ENCODE measurements at regions not wholly inside any gene's neighbourhood (a gene's known extent, or its start where the extent isn't known, plus 50 kb on each side); places are given as distances from the start of the nearest gene placed in this dataset.

GRCh38 chr4:11592276-11592675 lies 163.6 kb upstream of the HS3ST1 start:
- Histone ChIP-seq H3K9me3 (replicated peaks; ENCODE audit: control insufficient read depth, insufficient read depth, low read depth, low read length) (no peaks in the 10 kb centered on the region), H3K4me2 (ENCODE audit: insufficient read depth, low read length) (no peak overlapping the region), H3K4me3 (no peak overlapping the region), H4K20me1 (replicated peaks; ENCODE audit: control insufficient read depth, insufficient read depth, low read length) (no peaks in the 10 kb centered on the region), H3K4me1 (replicated peaks in 1 of 2; ENCODE audit: control insufficient read depth in 2 of 2, insufficient read depth in 2 of 2, low read length in 2 of 2) (no peaks in the 10 kb centered on the region), H3K27me3 (ENCODE audit: control insufficient read depth in 2 of 2, insufficient read depth in 2 of 2, low read length in 2 of 2) (no peaks in the 10 kb centered on the region), H3K79me2 (ENCODE audit: control insufficient read depth, insufficient read depth, low read length) (no peaks in the 10 kb centered on the region), H3K27ac (ENCODE audit: extremely low read depth, low read depth, low read length) (no peak overlapping the region), H3K9ac (ENCODE audit: insufficient read depth in 1 of 2, low read depth in 2 of 2, low read length in 2 of 2) (no peak overlapping the region), H3K36me3 (ENCODE audit: control insufficient read depth, insufficient read depth, low read length) (no peaks in the 10 kb centered on the region), H2AFZ (ENCODE audit: low read depth, low read length) (no peak overlapping the region), H3K9me1 (ENCODE audit: control insufficient read depth, insufficient read depth, low read length) (no peaks in the 10 kb centered on the region)
- WGBS (ENCODE audit: insufficient coverage, low coverage, missing lambda C conversion rate): 2% methylated on average over 4 of the region's 4 CpGs
- in situ Hi-C loops (cut with MboI): no loop called here
- DNase-seq (ENCODE audit: extremely low read depth in 1 of 4, low spot score in 3 of 4) (no peak), FAIRE-seq (no peak), ATAC-seq (no peak)
- intact Hi-C loops (cut with micrococcal nuclease): no loop called here
- BruUV-seq (replicated peaks): no TSS peak
- POLR2A ChIA-PET: no interaction called here
- CTCF ChIA-PET (ENCODE audit: low intra/inter-chr PET ratio): no interaction called here
- no peak for TF ChIP-seq DDX20 (tag; IDR thresholded peaks at IDR 0.05; ENCODE audit: low read depth)
- TF ChIP-seq MLLT1 (IDR thresholded peaks at IDR 0.05): no peak
- no peak for TF ChIP-seq ZNF239 (CRISPR knock-in tag; IDR thresholded peaks at IDR 0.05)
- TF ChIP-seq ZNF830 (CRISPR knock-in tag; IDR thresholded peaks at IDR 0.05): no peak
- TF ChIP-seq TAF9B (IDR thresholded peaks at IDR 0.05; ENCODE audit: partially characterized antibody): no peak
- TF ChIP-seq YBX1 (IDR thresholded peaks at IDR 0.05): no peak
- no peak for TF ChIP-seq ARHGAP35 (IDR thresholded peaks at IDR 0.05; ENCODE audit: partially characterized antibody)
- no peak for TF ChIP-seq ZNF707 (CRISPR knock-in tag; conservative IDR thresholded peaks at IDR 0.05)
- TF ChIP-seq SIN3B (IDR thresholded peaks at IDR 0.05; ENCODE audit: low read depth): no peak
- TF ChIP-seq NEUROD1 (IDR thresholded peaks at IDR 0.05; ENCODE audit: borderline replicate concordance, low read depth, low read length, partially characterized antibody): no peak
- no peak for TF ChIP-seq ZMIZ1 (IDR thresholded peaks at IDR 0.05; ENCODE audit: low read depth in 2 of 2, low read length in 2 of 2)
- no peak for TF ChIP-seq E4F1 (CRISPR knock-in tag; IDR thresholded peaks at IDR 0.05; ENCODE audit: borderline replicate concordance)
- no peak for TF ChIP-seq ZNF436 (CRISPR knock-in tag; IDR thresholded peaks at IDR 0.05)

All from K562 (cell line).